DOHH2 (cell line): ENCODE measurements at regions not wholly inside any gene's neighbourhood (a gene's known extent, or its start where the extent isn't known, plus 50 kb on each side); places are given as distances from the start of the nearest gene placed in this dataset.

Experiments used
- H3F3A ChIP-seq: fragments of 200-600 bp; sonication (generic), shearing (Covaris generic); 2 replicates; pipeline ENCODE4 v1.6.0; 2016; ENCODE audit warnings: antibody characterized with exemption, mild to moderate bottlenecking; ENCODE audit not compliant: control insufficient read depth, insufficient read depth
- H3K27ac ChIP-seq: fragments of 200-600 bp; sonication (generic); 2 replicates; pipeline ENCODE4 v1.5.1; 2014; ENCODE audit warnings: low read depth, mild to moderate bottlenecking, low read length, moderate library complexity
- H3K27me3 ChIP-seq: fragments of 200-600 bp; sonication (generic); 2 replicates; pipeline ENCODE4 v1.6.1; 2014; ENCODE audit warnings: mild to moderate bottlenecking, low read length, mixed read lengths; ENCODE audit not compliant: control insufficient read depth
- H3K36me3 ChIP-seq: fragments of 200-600 bp; sonication (generic); 2 replicates; pipeline ENCODE4 v1.6.1; 2014; ENCODE audit warnings: mild to moderate bottlenecking, low read length, moderate library complexity, mixed read lengths; ENCODE audit not compliant: control insufficient read depth
- H3K4me1 ChIP-seq: fragments of 200-600 bp; sonication (generic); 2 replicates; pipeline ENCODE4 v1.6.1; 2014; ENCODE audit warnings: mild to moderate bottlenecking, low read length, mixed read lengths; ENCODE audit not compliant: control insufficient read depth
- H3K4me2 ChIP-seq: fragments of 200-600 bp; sonication (generic); 2 replicates; pipeline ENCODE4 v1.6.0; 2014; ENCODE audit warnings: mild to moderate bottlenecking, low read length, moderate library complexity
- H3K4me3 ChIP-seq: fragments of 200-600 bp; sonication (generic); 2 replicates; pipeline ENCODE4 v1.5.1; 2014; ENCODE audit warnings: mild to moderate bottlenecking, low read length, mixed read lengths
- H3K79me2 ChIP-seq: fragments of 200-600 bp; sonication (generic); 2 replicates; pipeline ENCODE4 v1.6.1; 2014; ENCODE audit warnings: mild to moderate bottlenecking, low read length, mixed read lengths; ENCODE audit not compliant: control insufficient read depth
- H3K9me2 ChIP-seq: fragments of 200-600 bp; sonication (generic); replicated peaks from 2 replicates; pipeline ENCODE4 v1.6.1; 2014; ENCODE audit warnings: mild to moderate bottlenecking, low read length, mixed read lengths; ENCODE audit not compliant: control insufficient read depth
- H3K9me3 ChIP-seq: fragments of 200-600 bp; sonication (generic); 2 replicates; pipeline ENCODE4 v1.6.1; 2014; ENCODE audit warnings: antibody characterized with exemption, low read length, mixed read lengths; ENCODE audit not compliant: control insufficient read depth, insufficient read depth
- H4K20me1 ChIP-seq: fragments of 200-600 bp; sonication (generic); 2 replicates; pipeline ENCODE4 v1.6.0; 2014; ENCODE audit warnings: low read depth, mild to moderate bottlenecking, antibody characterized with exemption, low read length, moderate library complexity; ENCODE audit not compliant: control insufficient read depth, insufficient read depth
- CTCF ChIP-seq: fragments of 200-600 bp; sonication (generic); IDR thresholded peaks from one replicate; pipeline ENCODE4 v1.5.1; 2014; ENCODE audit warnings: antibody characterized with exemption, mild to moderate bottlenecking, low read depth, low read length; ENCODE audit not compliant: poor library complexity, severe bottlenecking
- EZH2phosphoT487 ChIP-seq: fragments of 200-600 bp; sonication (generic); IDR thresholded peaks from 2 replicates; pipeline ENCODE4 v1.6.1; 2017; ENCODE audit warnings: borderline replicate concordance, mild to moderate bottlenecking, antibody characterized with exemption, low read length, moderate library complexity, mixed read lengths

GRCh38 chr2:223524066-223524465, 78.1 kb downstream of the SCG2 start:
- Histone ChIP-seq H3K4me2 (no peak overlapping the region), H4K20me1 (no peaks in the 10 kb centered on the region), H3K4me1 (no peaks in the 10 kb centered on the region), H3K27ac (no peak overlapping the region), H3K9me2 (no peaks in the 10 kb centered on the region), H3K27me3 (no peaks in the 10 kb centered on the region), H3K4me3 (no peak overlapping the region), H3K79me2 (no peaks in the 10 kb centered on the region), H3K9me3 (no peaks in the 10 kb centered on the region), H3F3A (no peaks in the 10 kb centered on the region), H3K36me3 (no peaks in the 10 kb centered on the region)
- no peak for TF ChIP-seq EZH2phosphoT487
- TF ChIP-seq CTCF: no peak

- no peak overlapping the region for H3K4me2 ChIP-seq
- H4K20me1 ChIP-seq: no peaks in the 10 kb centered on the region
- H3K27me3 ChIP-seq: no peaks in the 10 kb centered on the region
- H3K4me3 ChIP-seq: no peak overlapping the region
- no peaks in the 10 kb centered on the region for H3K4me1 ChIP-seq
- no peaks in the 10 kb centered on the region for H3K79me2 ChIP-seq
- H3K36me3 ChIP-seq: no peaks in the 10 kb centered on the region
- H3K9me2 ChIP-seq: no peaks in the 10 kb centered on the region
- no peaks in the 10 kb centered on the region for H3K9me3 ChIP-seq
- TF ChIP-seq CTCF (no peak), EZH2phosphoT487 (no peak)
- H3F3A ChIP-seq: no peaks in the 10 kb centered on the region
- H3K27ac ChIP-seq: no peak overlapping the region
Observed at GRCh38 chr2:223526106-223526505, 76.1 kb downstream of the SCG2 start.

GRCh38 chr2:223528036-223528435, 74.1 kb downstream of the SCG2 start:
- no peaks in the 10 kb centered on the region for H3K4me1 ChIP-seq
- H3K36me3 ChIP-seq: no peaks in the 10 kb centered on the region
- H3K9me2 ChIP-seq: no peaks in the 10 kb centered on the region
- no peak overlapping the region for H3K27ac ChIP-seq
- H3K9me3 ChIP-seq: no peaks in the 10 kb centered on the region
- no peaks in the 10 kb centered on the region for H3F3A ChIP-seq
- H3K27me3 ChIP-seq: no peaks in the 10 kb centered on the region
- H4K20me1 ChIP-seq: no peaks in the 10 kb centered on the region
- no peaks in the 10 kb centered on the region for H3K79me2 ChIP-seq
- no peak overlapping the region for H3K4me3 ChIP-seq
- no peak overlapping the region for H3K4me2 ChIP-seq
- TF ChIP-seq CTCF (no peak), EZH2phosphoT487 (no peak)

- no peaks in the 10 kb centered on the region for H3F3A ChIP-seq
- TF ChIP-seq CTCF (no peak), EZH2phosphoT487 (no peak)
- H3K4me3 ChIP-seq: no peak overlapping the region
- no peaks in the 10 kb centered on the region for H3K27me3 ChIP-seq
- H3K27ac ChIP-seq: no peak overlapping the region
- H3K4me1 ChIP-seq: no peaks in the 10 kb centered on the region
- H3K79me2 ChIP-seq: no peaks in the 10 kb centered on the region
- no peaks in the 10 kb centered on the region for H3K36me3 ChIP-seq
- H3K9me2 ChIP-seq: no peaks in the 10 kb centered on the region
- no peak overlapping the region for H3K4me2 ChIP-seq
- H4K20me1 ChIP-seq: no peaks in the 10 kb centered on the region
- H3K9me3 ChIP-seq: no peaks in the 10 kb centered on the region
Observed at GRCh38 chr2:223529696-223530095, 72.5 kb downstream of the SCG2 start.
